22Rv1 (cell line): ENCODE measurements at regions not wholly inside any gene's neighbourhood (a gene's known extent, or its start where the extent isn't known, plus 50 kb on each side); places are given as distances from the start of the nearest gene placed in this dataset.

Experiments used
- CTCF ChIP-seq: fragments of 450-650 bp; IDR thresholded peaks from 2 replicates; pipeline ENCODE4 v1.5.1; 2017; ENCODE audit warnings: mild to moderate bottlenecking
- ZFX ChIP-seq: fragments of 450-650 bp; IDR thresholded peaks from 2 replicates; pipeline ENCODE4 v1.6.1; 2017; ENCODE audit warnings: antibody characterized with exemption, borderline replicate concordance

- TF ChIP-seq CTCF: no peak
- no peak for TF ChIP-seq ZFX
Observed at GRCh38 chr20:61121661-61122060, 130.4 kb upstream of the CDH4 start.
